Testis (tissue), 2 donors: ENCODE measurements at regions not wholly inside any gene's neighbourhood (a gene's known extent, or its start where the extent isn't known, plus 50 kb on each side); places are given as distances from the start of the nearest gene placed in this dataset.
"Not testable (repeated sequence)": the region's sequence is repeated elsewhere in the genome, so short reads cannot be mapped to it uniquely, and the experiment has no call there.

Experiments
- DNase-seq: peaks from one replicate; pipeline ENCODE4 v3.0.0-alpha.2; 2019
- H3K27ac ChIP-seq, 2 donors: fragments of 200-600 bp; sonication (generic); one replicate each; pipeline ENCODE4 v1.5.1; 2019
- H3K27me3 ChIP-seq: fragments of 200-600 bp; sonication (generic); one replicate; pipeline ENCODE4 v1.5.1; 2019
- H3K36me3 ChIP-seq: fragments of 200-600 bp; sonication (generic); one replicate; pipeline ENCODE4 v1.5.1; 2017; ENCODE audit warnings: low read depth; ENCODE audit errors: missing control alignments
- H3K4me1 ChIP-seq: fragments of 200-600 bp; sonication (generic); one replicate; pipeline ENCODE4 v1.5.1; 2019
- H3K4me3 ChIP-seq, 2 donors: fragments of 200-600 bp; sonication (generic); one replicate each; pipeline ENCODE4 v1.5.1; 2017 to 2019
- H3K9me3 ChIP-seq: fragments of 200-600 bp; sonication (generic); one replicate; pipeline ENCODE4 v1.5.1; 2017
- CTCF ChIP-seq, 3 experiments: fragments of 450-650 bp in 2 of 3; fragments of 200-600 bp in 1 of 3; sonication (generic) in 1 of 3; IDR thresholded peaks; one replicate each; pipeline ENCODE4 v1.5.1; 2016 to 2019; ENCODE audit warnings: antibody characterized with exemption in 3 of 3, mild to moderate bottlenecking in 2 of 3, moderate library complexity in 1 of 3
- POLR2A ChIP-seq: fragments of 450-650 bp; IDR thresholded peaks from one replicate; pipeline ENCODE4 v1.6.1; 2017; ENCODE audit warnings: antibody characterized with exemption, mild to moderate bottlenecking, moderate library complexity
- WGBS, 2 donors: methylation state at CpG; one replicate each; pipeline ENCODE4 v1.1.5; 2018; 5-methylcytosine and 5-hydroxymethylcytosine counted together
- intact Hi-C: fragments of 100-400 bp; cut with DNase I; formaldehyde crosslinking; loops from one replicate; pipeline ENCODE4 v1.15.1; 2023; ENCODE audit warnings: low total_unique reads

GRCh38 chrX:51163730-51164129 is 168.9 kb upstream of the NUDT10 start:
- Histone ChIP-seq H3K4me3 (no peak overlapping the region), H3K27ac (no peak overlapping the region), H3K27me3 (no peaks in the 10 kb centered on the region), H3K9me3 (no peaks in the 10 kb centered on the region), H3K36me3 (no peaks in the 10 kb centered on the region), H3K4me1 (no peaks in the 10 kb centered on the region)
- TF ChIP-seq POLR2A (no peak), CTCF (IDR thresholded peaks at IDR 0.05) (no peak)
- DNase-seq, result no peak
- 90 to 92% methylated on average over 5 to 6 of the region's 6 CpGs for WGBS, 2 donors
- intact Hi-C loops, result no loop called here

DNA sequence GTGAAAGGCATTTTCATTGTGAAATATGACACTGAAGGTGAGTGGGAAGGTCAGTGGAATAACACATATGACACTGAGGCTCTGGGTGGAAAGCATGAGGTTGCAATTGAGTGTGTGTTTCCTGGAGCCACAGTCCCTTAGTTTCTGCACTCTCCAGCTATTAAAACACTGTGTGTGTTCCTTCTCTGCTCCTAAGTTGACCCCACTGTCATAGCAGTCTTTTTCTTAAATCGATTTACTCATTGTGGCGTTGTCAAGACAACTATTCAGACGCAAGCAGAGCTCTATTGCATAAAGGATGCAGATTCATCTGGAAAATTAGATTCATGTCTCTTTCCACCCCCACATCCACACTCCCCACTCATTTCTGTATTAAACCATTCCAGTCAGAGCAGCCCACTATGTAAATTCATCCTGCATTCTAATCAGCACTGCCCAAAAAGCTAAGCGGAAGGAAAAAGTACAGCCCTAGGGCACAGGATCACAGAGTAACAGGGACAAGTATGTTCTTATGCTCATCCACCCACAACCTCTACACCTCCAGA is 154.2 kb upstream of the NUDT10 start:
- H3K36me3 ChIP-seq, DNase-seq, H3K27me3 ChIP-seq, H3K4me3 ChIP-seq, H3K4me1 ChIP-seq, H3K27ac ChIP-seq, intact Hi-C loops, H3K9me3 ChIP-seq: not testable (repeated sequence)
- 68 to 83% methylated on average over 4 of the region's 4 CpGs for WGBS, 2 donors

DNA sequence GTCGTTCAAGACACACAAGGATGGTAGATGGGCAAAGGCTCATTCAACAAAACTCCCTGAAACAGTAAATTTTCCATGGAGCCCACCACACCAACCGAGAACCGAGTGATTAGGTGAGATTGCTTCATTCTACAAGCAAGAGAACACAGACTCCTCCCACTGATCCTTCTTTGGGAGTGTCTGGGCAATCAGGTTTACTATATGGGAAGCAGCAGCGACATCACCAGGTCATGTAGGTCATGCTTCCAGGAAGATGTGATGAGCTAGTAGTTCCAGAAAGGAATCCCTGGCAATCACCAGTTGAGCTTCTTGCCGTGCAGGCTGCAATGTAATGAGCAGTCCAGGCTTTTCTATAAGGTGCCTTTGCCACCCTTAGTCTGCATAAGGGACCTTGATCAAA is 152.8 kb upstream of the NUDT10 start:
- H3K27ac ChIP-seq, H3K36me3 ChIP-seq, H3K4me3 ChIP-seq, DNase-seq, H3K4me1 ChIP-seq, H3K9me3 ChIP-seq, H3K27me3 ChIP-seq, intact Hi-C loops: not testable (repeated sequence)
- WGBS, 2 donors, result 80 to 97% methylated on average over 3 to 5 of the region's 5 CpGs

DNA sequence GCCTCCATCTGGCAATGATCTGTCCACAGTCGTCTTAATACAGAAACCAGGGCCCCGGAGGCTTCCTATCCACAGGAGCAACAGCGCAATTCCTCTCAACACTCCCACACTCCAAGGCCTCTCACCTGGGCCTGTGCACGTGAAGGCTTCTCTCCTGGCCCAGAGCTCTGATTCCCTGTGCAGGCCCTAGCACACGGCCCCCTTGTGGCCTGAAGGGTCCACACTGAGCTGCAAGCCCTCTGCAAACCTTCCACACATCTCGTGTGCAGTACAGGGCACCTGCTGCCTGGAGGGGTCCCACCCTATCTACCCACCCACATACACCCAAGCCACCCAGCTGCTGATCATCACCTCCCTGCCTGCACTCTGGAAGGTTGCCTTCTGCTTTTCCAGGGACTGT is 150.1 kb upstream of the NUDT10 start:
- Histone ChIP-seq H3K4me1 (no peaks in the 10 kb centered on the region), H3K27me3 (no peaks in the 10 kb centered on the region), H3K27ac (no peak overlapping the region), H3K4me3 (no peak overlapping the region), H3K9me3 (no peaks in the 10 kb centered on the region), H3K36me3 (no peaks in the 10 kb centered on the region)
- intact Hi-C loops, result no loop called here
- 61% methylated on average over 5 of the region's 6 CpGs; no CpG with 5 or more reads in 1 of the 2 donors for WGBS, 2 donors
- TF ChIP-seq POLR2A (no peak), CTCF (IDR thresholded peaks at IDR 0.05) (no peak)
- no peak for DNase-seq

GRCh38 chrX:51192104-51192503 is 140.5 kb upstream of the NUDT10 start:
- 57% methylated on average over 1 of the region's 1 CpG; no CpG with 5 or more reads in 1 of the 2 donors for WGBS, 2 donors
- intact Hi-C loops, result no loop called here
- TF ChIP-seq CTCF (IDR thresholded peaks at IDR 0.05) (no peak), POLR2A (no peak)
- Histone ChIP-seq H3K4me1 (no peaks in the 10 kb centered on the region), H3K36me3 (no peaks in the 10 kb centered on the region), H3K27ac (no peak overlapping the region), H3K4me3 (no peak overlapping the region), H3K27me3 (no peaks in the 10 kb centered on the region), H3K9me3 (no peaks in the 10 kb centered on the region)
- DNase-seq, result no peak

DNA sequence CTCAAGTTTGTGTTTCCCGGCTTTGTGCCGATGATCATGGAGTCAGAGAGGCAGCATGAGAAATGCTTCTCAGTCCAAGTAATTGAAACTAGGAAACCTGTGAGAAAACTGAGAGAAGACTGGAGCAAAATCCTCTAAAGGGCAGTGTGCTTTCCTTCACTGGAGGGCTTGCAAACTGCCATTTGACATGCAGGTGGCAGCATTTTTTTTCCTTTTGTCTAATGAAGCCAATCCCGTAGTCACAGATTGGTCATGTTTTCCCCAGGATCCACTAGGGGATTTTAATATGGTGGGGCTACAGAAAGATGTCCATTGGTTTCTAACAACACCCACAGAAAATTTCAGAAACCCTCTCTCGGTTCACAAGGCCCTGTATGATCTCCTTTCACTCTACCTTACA is 117.4 kb upstream of the NUDT10 start:
- no peak overlapping the region for H3K4me3 ChIP-seq
- peak; percentile 21 for DNase-seq

More for the DNA sequence above, 117.4 kb upstream of the NUDT10 start:
- Histone ChIP-seq H3K27ac (no peak overlapping the region), H3K4me1 (no peaks in the 10 kb centered on the region), H3K36me3 (no peaks in the 10 kb centered on the region), H3K9me3 (no peaks in the 10 kb centered on the region), H3K27me3 (no peaks in the 10 kb centered on the region)
- TF ChIP-seq POLR2A (no peak), CTCF (IDR thresholded peaks at IDR 0.05) (no peak)
- intact Hi-C loops, result no loop called here
- WGBS, 2 donors, result 56 to 66% methylated on average over 3 to 4 of the region's 4 CpGs
